ENCODE measurements at regions not wholly inside any gene's neighbourhood (a gene's known extent, or its start where the extent isn't known, plus 50 kb on each side); places are given as distances from the start of the nearest gene placed in this dataset.

DNA sequence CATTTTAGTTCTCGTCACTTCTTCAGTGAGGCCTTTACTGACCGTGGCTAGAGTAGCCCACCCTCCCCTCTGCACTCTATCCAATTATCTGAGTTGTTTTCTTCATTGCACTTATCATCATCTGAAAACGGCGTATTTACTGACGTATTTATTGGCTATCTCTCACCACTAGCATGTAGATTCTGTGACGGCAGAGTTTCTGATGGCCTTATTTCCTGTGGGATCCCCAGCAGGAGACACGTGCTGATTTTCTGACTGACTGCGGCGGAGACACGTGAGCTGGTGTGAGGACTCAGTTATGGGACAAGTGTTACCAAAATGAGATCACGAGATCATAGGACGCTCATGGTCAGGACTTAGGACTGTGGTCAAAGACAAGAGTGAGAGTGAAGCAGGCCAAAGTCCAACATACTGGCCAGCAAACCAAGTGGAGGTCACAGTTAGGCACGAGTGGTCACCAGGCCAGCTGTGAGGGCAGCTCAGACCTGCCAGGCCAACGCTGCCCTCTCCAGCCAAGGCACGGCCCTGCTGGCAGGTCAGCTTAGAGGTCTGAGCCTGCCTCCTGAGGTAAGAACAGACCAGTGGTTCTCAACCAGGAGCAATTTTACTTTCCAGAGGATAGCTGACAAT is 50.6 kb upstream of the BNIP2 start:
- in situ Hi-C loops (cut with HindIII; ENCODE audit: low sequenced_read_pairs) = no loop called here
- TF ChIP-seq, protein P1, sequence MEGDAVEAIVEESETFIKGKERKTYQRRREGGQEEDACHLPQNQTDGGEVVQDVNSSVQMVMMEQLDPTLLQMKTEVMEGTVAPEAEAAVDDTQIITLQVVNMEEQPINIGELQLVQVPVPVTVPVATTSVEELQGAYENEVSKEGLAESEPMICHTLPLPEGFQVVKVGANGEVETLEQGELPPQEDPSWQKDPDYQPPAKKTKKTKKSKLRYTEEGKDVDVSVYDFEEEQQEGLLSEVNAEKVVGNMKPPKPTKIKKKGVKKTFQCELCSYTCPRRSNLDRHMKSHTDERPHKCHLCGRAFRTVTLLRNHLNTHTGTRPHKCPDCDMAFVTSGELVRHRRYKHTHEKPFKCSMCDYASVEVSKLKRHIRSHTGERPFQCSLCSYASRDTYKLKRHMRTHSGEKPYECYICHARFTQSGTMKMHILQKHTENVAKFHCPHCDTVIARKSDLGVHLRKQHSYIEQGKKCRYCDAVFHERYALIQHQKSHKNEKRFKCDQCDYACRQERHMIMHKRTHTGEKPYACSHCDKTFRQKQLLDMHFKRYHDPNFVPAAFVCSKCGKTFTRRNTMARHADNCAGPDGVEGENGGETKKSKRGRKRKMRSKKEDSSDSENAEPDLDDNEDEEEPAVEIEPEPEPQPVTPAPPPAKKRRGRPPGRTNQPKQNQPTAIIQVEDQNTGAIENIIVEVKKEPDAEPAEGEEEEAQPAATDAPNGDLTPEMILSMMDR (IDR thresholded peaks at IDR 0.05; ENCODE audit: low read depth, low read length, missing control alignments) = no peak
- DNase-seq (ENCODE audit: low read depth) = no peak
- H3K4me3 ChIP-seq (ENCODE audit: low read depth, low read length) = no peak overlapping the region

Data from astrocyte of the cerebellum (primary cell).